ELF-1 (cell line): ENCODE measurements at regions not wholly inside any gene's neighbourhood (a gene's known extent, or its start where the extent isn't known, plus 50 kb on each side); places are given as distances from the start of the nearest gene placed in this dataset.
"Not testable (repeated sequence)": the region's sequence is repeated elsewhere in the genome, so short reads cannot be mapped to it uniquely, and the experiment has no call there.

Source experiments
- DNase-seq: peaks from one replicate; pipeline ENCODE4 v3.0.0-alpha.2; 2016; ENCODE audit warnings: low read depth, low spot score

GRCh38 chr10:107554333-107554732 is 389.8 kb upstream of the SORCS1 start:
- no peak for DNase-seq

GRCh38 chr10:107553470-107553869 is 389.0 kb upstream of the SORCS1 start:
- no peak for DNase-seq

- DNase-seq = no peak
Measured at GRCh38 chr10:107552963-107553362, 388.5 kb upstream of the SORCS1 start.

- DNase-seq = peak; percentile 58
Measured at GRCh38 chr10:107548301-107548700, 383.8 kb upstream of the SORCS1 start.

- no peak for DNase-seq
Measured at GRCh38 chr10:107546986-107547385, 382.5 kb upstream of the SORCS1 start.

- DNase-seq = no peak
Measured at GRCh38 chr10:107546284-107546683, 381.8 kb upstream of the SORCS1 start.

GRCh38 chr10:107545717-107546116 is 381.2 kb upstream of the SORCS1 start:
- DNase-seq = no peak

GRCh38 chr10:107544706-107545520 is 380.4 kb upstream of the SORCS1 start:
- DNase-seq = no peak

GRCh38 chr10:107542607-107543006 is 378.1 kb upstream of the SORCS1 start:
- DNase-seq = no peak

GRCh38 chr10:107542016-107542415 is 377.5 kb upstream of the SORCS1 start:
- no peak for DNase-seq

- no peak for DNase-seq
Measured at GRCh38 chr10:107540981-107541380, 376.5 kb upstream of the SORCS1 start.

GRCh38 chr10:107529350-107529749 is 364.8 kb upstream of the SORCS1 start:
- peak; percentile 26 for DNase-seq

GRCh38 chr10:107520348-107520747 is 355.8 kb upstream of the SORCS1 start:
- DNase-seq = no peak

GRCh38 chr10:107517811-107518210 is 353.3 kb upstream of the SORCS1 start:
- DNase-seq = no peak

GRCh38 chr10:107516349-107516748 is 351.8 kb upstream of the SORCS1 start:
- DNase-seq = no peak

- not testable (repeated sequence) for DNase-seq
Measured at GRCh38 chr10:107504011-107504410, 339.5 kb upstream of the SORCS1 start.

GRCh38 chr10:107502229-107502985 is 337.9 kb upstream of the SORCS1 start:
- DNase-seq = no peak

- no peak for DNase-seq
Measured at GRCh38 chr10:107498983-107499382, 334.5 kb upstream of the SORCS1 start.

- DNase-seq = no peak
Measured at GRCh38 chr10:107497024-107497423, 332.5 kb upstream of the SORCS1 start.

GRCh38 chr10:107496594-107496993 is 332.1 kb upstream of the SORCS1 start:
- no peak for DNase-seq

- no peak for DNase-seq
Measured at GRCh38 chr10:107492389-107492788, 327.9 kb upstream of the SORCS1 start.

- no peak for DNase-seq
Measured at GRCh38 chr10:107490389-107490788, 325.9 kb upstream of the SORCS1 start.

- DNase-seq = no peak
Measured at GRCh38 chr10:107487284-107487683, 322.8 kb upstream of the SORCS1 start.
